GM03348 (cell line): ENCODE measurements at regions not wholly inside any gene's neighbourhood (a gene's known extent, or its start where the extent isn't known, plus 50 kb on each side); places are given as distances from the start of the nearest gene placed in this dataset.
A peak's percentile ranks its signal among the peaks of the same experiment; 100 is the strongest.

Source experiments
- DNase-seq: peaks from one replicate; pipeline ENCODE4 v3.0.0; 2012; ENCODE audit warnings: low spot score

DNA sequence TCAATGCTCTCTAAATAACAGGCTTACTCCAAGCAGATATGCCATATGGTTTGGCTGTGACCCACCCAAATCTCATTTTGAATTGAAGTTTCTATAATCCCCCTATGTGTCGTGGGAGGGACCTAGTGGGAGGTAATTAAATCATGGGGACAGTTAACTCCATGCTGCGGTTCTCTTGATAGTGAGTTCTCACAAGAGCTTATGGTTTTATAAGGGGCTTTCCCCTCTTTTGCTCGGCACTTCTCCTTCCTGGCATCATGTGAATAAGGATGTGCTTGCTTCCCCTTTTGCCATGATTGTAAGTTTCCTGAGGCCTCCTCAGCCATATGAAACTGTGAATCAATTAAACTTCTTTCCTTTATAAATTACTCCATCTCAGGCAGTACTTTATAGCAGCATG is 302.7 kb upstream of the ZC3H15 start:
- DNase-seq: no peak

DNA sequence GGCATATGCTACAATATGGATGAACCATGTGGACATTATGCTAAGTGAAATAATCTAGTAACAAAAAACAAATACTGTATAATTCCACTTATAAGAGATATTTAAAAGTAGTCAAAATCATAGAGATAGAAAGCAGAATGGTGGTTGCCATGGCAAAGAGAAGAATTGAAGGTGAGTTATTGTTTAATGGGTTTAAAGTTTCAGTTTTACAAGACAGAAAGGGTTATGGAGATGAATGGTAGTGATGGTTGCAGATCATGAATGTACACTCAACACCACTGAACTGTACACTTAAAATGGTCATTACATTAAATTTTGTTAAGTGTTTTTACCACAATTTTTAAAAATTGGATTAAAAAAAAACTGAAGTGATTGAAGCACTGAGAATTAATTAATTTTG is 298.2 kb upstream of the ZC3H15 start:
- DNase-seq: no peak

DNA sequence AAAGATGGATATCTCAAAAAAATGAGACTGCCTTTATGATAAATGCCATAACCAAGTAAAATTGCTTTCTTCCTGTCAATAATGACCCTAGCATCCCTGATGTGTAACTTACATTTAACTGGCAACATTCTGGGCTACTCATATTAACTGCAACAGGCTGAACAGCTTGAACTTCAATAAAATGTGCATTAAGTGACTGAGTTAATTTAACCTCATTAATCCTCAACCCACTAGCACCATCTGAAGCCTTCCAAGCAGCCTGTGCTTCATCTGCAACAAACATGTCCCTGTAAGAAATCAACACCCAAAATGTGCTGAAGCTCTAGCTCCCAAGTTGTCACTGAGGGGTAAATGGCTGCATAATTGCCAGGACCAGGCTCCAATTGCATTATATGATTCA is 296.2 kb upstream of the ZC3H15 start:
- DNase-seq: no peak

DNA sequence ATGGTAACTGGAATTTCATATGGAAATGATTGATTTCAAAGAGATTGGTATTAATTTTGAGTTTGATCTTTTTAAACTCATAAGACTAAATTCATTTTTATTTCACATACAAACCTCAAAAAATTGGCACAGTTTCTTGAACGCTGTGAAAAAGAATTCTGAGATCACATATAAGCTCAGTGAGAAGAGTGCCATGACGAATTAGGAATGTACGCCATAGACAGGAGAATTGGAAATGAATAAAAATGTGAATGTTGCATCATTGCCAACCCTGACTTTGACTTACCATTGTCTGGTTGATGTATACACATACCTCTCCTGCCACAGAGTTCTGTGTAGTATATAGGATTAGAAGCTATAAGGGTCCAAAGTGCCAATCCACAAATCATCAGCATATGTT is 290.4 kb upstream of the ZC3H15 start:
- DNase-seq: no peak

DNA sequence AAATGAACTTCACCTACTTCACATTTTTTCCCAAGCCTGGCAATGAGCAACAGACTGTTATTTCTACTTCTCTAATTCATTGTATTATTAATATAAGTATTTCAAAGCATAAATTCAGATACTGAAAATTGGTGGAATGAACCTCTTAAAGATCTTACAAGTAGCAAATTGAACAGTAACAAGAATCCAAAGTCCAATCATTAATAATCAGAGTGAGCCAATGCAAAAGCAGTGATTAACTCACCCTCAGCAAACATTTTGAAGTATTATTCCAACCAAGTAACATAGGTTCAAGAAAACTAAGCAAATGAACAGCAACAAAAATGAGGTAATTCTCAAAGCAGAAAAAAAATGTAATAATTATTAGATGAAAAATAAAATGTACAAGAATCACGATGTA is 288.1 kb upstream of the ZC3H15 start:
- no peak for DNase-seq

DNA sequence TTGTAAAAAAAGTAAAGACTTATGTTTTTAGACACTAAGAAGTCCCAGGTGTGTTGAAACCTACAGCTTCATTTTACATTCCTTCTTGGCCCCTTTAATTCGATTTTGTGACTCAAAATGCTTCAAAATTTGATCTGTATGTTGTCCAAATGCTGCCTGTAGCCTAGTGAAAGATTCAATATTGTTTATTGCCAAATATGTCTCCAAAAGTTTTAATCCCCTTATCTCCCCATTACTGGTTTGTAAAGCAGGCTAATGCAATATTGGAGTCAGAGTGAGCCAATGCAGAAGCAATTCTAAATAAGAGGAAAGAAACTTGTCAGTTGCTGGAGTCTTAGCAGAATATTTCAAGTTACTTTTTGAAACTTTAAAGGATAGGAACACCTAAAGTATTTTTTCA is 287.0 kb upstream of the ZC3H15 start:
- no peak for DNase-seq

DNA sequence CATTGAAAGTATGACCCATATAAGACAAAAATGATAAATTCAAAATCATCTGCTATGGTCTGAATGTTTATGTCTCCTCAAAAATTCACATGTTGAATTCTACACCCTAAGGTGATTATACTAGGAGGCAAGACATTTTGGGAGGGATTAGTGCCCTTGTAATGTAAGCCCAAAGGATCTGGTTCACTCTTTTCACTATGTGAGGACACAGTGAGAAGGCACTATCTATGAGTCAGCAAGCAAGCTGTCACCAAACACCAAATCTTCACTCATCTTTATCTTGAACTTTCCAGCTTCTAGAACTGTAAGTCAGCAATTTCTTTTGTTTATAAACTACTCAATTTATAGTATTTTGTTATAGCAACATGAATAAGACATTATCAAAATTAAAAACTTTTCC is 284.7 kb upstream of the ZC3H15 start:
- DNase-seq: no peak

DNA sequence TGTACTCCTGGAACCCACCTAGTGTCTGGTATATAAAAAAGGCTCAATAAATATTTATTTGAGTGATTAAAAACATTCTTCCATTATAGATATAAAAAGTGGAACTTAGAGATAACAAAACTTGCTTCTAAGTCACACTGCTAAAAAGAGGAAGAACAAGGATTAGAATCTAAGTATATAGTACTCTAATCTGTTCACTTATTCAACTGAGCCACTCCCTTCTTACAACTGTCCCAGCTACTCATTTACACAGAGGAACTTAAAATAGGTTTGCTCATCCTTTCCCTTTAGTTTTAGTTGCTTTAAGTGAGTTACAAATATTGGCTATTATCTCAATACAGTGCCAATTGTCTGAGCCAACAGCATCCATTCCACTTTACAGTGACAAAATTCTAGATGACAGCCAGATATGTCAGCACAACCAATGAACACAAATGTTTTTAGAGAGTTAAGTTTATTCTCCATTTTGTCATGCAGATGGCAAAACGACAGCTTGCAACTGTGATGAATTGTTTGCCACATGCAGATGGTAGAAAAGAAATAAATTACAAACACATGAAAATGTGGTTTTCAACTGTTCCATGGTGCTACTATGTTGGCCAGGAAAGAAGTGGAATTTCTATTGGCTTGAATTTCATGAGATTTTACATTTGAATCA is 280.7 kb upstream of the ZC3H15 start:
- DNase-seq: no peak

DNA sequence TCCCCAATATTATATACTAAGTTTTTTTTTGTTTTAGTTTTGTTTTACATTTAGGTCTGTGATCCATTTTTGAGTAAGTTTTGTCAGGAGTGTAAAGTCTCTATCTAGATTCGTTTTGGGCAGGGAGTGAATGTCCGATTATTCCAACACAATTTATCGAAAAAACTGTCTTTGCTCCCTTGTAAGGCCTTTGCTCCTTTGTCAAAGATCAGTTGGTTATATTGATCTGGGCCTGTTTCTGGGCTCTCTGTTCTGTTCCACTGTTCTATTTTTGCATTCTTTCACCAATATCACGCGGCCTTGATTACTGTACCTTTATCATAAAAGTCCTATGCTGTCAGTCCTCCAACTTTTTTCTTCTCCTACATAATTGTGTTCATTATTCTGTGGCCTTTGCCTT is 276.5 kb upstream of the ZC3H15 start:
- no peak for DNase-seq

DNA sequence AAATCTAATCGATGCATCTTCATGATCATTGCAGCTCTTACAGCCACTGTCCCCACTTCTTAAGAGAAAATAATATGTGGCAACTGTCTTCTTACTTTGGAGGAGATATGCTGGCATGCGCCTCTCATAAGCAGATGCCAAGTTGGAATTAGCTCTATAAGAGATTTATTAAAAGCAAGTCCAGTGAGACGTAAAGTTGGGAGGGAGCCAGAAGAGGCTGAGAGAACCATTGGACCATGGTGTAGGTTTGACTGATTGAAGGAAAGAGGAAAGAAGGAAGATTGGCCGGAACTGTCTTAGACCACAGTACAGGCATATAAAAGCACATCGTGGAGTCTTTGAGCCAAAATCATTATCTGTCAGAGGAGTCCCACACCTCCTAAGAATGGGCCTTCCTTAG is 265.7 kb upstream of the ZC3H15 start:
- no peak for DNase-seq

DNA sequence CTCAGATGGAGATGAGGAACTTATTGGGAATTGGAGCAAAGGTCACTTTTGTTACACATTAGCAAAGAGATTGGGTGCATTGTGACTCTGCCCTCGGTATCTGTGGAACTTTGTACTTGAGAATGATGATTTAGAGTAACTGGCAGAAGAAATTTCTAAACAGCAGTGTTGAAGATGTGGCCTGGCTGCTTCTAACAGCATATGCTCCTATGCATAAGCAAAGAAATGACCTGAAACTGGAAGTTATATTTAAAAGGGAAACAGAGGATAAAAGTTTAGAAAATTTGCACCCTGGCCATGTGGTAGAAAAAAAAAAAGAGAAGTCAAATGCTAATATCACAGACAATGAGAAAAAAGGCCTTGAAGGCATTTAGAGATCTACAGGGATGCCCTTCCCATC is 256.8 kb upstream of the ZC3H15 start:
- no peak for DNase-seq

DNA sequence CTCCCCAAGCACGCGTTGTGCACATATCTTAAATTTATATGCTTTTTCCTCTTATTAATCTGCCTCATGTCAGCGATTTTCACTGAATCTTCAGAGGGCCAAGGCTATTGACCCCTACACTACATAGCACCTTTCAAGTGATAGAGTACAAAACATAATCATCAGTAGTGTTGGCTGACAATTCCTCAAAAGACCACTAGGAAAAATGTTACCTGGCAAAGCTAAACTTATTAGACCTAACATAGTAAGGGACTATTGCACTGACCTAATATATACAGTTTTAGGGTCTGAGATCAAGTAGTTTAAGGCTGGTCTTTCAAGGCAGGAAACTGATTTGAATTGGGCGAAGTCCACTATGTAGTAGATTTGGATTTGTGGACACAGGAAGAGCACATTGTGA is 244.2 kb upstream of the ZC3H15 start:
- DNase-seq: no peak

DNA sequence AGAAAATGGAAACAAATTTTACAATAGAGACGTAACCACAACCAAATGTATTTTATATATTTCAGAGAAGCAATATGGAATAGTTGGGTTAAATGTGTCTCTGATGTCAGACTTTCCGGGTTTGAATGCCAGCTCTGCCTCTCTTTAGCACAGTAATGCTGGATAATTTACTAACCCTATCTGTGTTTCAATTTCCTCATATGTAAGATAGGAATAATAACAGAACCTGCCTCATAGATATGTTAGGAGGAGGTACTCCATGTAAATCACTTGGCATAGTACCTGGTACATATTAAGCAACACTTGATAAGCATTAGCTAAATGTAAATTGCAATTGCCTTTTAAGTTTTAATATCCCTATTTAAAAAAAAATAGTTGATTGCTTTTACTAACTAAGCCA is 231.3 kb upstream of the ZC3H15 start:
- DNase-seq: no peak

DNA sequence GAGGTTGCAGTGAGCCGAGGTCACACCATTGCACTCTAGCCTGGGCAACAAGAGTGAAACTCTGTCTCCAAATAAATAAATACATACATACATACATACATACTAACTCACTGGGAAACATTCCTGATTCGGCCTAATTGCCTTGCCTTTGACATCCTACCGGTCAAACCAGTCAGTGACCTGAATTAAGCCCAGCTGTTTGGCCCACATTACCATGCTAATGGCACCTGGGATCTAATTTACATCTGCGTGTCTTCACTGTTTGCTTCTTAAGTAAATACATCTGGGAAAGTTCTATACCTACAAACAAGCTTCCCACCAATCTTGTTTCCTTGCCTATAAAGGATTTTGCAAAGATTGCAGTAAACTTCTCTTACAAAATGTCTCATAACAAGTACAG is 230.2 kb upstream of the ZC3H15 start:
- no peak for DNase-seq

DNA sequence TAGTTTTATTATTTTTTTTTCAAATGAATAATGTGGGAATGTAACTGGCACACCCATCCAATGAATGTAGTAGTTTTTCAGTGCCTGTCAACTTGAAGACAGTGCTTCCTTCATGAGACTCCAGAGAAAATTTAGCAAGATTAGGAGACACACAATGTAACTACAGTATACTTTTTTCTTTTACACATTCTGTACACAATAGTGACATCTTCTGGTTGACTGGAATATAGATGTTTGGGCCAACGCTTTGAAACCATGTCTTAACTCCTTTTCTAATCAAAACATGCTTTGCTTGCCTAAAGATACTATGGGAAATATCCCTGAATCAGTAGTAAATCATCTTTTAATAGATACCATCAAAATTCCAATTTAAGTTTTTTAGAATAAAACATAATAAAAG is 229.5 kb upstream of the ZC3H15 start:
- DNase-seq: peak; percentile 42

DNA sequence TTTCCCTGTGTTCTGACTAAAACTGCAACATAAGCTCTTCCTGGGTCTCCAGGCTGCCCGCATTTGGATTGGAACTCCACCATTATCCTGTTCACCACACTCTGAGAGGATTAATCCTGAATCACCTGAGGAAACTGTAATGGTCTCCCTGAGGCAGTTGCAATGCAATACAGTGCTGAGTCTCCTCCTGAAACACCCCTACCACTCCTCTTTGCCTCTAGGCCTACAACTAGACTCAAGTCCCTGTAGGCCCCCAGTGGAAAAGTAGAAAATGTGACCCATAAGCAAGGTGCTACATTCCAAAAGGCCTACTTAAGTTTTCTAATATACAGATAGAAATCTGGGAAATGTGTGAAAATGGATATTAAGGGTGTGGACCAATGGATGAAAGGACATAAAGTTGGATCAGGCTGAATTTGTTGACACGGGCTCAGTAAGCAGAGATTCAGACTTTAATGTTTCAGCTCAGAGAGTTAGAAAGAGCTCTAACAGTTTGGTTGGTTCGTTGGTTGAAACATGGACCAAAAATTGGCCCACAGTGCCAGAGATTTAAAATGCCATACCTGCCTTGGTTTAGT is 222.3 kb upstream of the ZC3H15 start:
- no peak for DNase-seq

DNA sequence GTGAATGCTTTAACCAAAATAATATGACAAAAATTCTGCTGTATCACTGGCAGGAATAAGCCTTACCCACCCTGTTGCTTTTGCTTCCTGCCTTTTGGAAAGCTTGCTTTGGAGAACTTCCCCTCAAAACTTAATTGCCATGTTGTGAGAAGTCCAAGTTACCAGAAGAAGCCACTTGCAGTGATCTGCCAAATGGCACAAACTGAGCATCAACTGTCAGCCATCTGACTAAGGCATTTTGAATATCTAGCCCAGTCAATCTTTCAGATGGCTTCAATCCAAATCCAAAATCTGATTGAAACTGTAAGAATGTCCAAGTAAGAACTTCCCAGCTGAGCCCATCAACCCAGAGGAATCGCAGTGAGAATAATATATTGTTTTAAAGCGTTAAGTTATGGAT is 216.5 kb upstream of the ZC3H15 start:
- DNase-seq: no peak

DNA sequence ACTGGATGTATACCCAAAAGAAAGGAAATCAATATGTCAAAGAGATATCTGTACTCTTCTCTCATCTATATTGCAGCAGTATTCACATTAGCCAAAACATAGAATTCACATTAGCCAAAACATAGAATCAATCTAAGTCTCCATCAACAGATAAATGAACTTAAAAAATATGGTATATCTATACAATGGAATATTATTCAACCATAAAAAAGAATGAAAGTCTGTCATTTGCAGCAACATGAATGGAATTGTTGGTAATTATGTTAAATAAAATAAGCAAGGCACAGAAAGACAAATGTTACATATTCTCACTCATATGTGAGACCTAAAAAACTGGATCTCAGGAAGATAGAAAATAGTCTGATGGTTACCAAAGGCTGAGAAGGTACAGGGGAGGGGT is 212.1 kb upstream of the ZC3H15 start:
- DNase-seq: no peak

DNA sequence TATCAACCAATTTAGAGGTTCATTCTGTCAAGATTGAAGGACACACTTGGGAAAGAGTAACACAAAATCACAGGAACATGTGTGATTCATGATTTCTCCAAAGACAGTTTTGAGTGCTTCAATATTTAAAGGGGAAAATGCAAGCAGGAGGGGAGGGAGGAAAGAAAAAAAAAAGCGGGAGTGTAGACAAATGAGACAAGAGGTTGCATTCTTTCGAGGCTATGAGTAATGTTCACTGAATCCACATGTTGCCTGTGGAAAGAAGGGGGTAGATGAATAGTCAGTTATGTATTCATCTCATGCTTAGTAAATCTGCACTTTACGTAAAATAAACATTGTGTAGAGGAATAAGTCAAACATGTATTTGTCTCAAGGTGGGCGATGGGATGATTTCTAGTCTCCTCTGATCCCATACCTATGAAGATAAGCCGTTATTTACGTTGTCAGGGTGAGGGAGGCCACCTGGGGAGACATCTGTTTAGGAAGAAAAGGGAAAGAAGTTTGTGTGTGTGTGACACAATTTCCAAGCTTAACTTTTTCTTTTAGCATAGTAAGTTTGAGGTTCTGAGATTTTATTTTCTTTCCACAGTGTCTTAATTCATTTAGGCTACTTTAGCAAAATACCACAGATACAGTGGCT is 211.0 kb upstream of the ZC3H15 start:
- peak; percentile 61 for DNase-seq

DNA sequence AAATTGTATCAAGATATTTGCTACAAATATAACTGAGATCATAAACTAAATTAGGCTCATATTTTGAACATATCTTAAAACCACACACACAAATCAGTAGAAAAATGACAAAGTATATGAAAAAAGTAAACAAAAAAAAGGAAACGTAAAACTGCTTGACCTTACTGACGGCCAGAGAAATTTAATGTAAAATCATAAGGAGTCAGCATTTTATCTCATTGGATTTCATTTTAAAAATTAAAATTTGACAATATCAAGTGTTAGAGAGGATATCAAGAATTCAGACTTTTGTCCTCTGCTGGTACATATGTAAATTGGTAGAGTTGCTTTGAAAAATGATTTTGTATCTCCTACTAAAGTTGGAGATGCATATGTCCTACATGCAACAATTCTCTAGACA is 209.2 kb upstream of the ZC3H15 start:
- DNase-seq: no peak

DNA sequence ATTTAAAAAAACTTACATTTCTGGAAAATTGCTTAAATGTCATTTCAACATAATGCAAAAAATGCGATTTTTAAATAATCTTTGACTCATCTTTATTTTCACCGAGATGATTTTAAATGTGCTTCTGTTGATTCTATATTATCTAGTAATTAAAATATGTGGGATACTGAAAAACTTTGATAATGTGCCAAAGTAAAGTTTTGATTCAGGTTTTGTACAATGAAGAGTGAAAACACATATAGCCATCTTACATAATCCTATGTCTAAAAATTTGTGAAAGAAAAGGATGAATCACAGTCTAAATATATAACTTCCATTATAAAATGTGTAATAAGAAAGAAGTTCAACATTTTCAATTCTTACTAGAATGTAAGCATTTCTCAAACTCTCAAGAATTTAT is 204.3 kb upstream of the ZC3H15 start:
- no peak for DNase-seq

DNA sequence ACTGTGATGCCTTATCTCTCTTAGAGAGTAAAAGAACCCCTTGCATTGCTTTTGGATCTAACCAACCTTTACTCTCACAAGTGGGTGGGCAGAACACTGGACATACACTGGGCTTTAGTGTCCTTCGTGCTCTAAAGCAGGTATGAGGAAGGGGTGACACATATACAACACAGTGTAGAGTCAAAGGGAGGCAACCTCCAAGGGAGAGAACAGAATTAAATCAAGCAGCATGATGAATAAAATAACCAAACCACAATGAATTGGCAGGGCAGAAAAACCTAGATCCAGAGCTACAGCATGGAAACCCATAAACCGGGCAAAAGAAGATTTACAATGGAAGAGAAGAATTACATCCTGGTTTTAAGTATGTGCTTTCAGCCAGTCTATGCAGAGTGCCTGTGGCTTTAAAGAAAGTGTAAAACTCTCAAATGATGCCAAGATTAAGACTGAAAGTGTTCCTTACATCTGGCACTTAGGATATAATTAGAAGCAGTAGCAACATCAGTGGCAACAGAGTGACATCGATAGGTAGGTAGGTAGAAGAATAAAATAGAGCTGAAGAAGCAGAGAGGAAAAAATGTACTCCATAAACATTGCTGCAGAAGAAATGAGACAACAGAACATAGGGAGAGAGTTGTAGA is 191.7 kb upstream of the ZC3H15 start:
- DNase-seq: no peak

DNA sequence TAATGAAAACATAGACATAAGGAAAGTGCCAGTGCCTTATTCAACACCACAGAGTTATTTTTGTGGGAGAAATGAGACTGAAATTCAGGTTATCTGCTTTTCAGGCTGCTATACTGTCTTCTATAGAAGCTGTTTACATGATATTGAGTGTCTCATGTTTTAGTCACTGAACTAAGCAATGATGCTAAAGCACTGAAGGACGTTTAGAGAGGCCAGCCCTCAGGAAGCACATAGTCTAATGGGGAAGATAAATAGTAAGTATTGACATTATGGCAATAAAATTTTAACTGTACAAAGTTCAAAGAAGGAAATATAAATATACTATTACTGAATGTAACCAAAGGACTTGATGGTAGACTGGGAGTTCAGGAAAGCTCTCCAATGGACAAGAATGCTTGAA is 186.4 kb upstream of the ZC3H15 start:
- no peak for DNase-seq

DNA sequence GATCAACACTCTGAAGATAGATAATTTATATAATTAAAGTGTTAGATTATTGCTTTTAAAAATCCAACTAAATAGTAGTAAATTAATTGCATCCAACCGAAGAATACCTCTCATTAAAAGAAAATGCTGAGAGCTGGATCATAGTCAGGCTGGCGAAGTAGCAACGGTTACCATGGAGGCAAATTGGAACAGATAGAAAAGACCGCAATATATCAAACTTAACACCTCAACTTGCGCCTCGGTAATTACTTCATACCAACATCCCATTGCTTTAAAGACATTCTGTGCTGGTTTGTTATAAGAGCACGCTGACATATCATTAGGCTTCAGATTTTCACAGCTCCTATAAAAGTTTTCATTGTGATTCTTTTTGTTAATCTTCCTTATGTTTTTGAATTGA is 183.8 kb upstream of the ZC3H15 start:
- DNase-seq: no peak
